HT-29 (cell line): ENCODE measurements at regions not wholly inside any gene's neighbourhood (a gene's known extent, or its start where the extent isn't known, plus 50 kb on each side); places are given as distances from the start of the nearest gene placed in this dataset.

ENCODE experiments used
- DNase-seq: peaks from one replicate; pipeline ENCODE4 v3.0.0-alpha.2; 2015; ENCODE audit warnings: low spot score

DNA sequence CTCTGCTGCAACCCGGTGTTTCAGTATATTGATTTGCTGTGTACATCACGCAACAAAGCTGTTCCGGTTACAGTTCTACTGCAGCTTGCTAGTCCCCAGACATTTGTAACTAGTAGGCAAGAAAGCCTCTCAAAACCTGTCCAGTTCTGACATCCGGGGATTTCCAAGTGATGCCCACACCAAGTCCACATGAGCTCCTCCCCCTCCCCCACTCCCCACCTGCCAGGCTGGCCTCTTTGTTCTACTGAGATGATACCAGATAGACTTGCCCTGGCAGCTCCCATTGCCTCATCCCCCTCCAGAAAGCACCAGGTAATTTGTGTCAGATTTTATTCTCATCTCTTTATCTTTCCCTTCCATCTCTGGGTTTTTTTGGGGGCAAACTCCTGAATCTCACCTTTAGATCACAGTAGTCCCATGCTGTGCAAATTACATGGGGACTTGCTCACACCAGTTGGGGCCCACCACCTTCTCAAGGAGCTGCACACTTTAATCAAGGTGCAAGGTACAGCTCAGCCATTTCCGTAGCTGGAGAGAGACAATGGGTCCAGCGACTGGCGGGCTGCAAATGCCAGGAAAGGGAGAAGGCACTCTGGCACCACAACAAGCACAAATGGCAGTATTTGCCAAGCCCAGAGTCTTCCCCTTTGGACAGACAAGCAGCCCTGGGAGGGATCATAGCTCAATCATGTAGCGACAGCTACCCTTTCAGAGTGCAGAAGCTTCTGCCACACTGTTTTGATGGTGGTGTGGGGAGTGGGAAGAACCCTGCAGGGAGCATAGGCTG, 183.1 kb downstream of the CYLD start:
- DNase-seq: no peak

DNA sequence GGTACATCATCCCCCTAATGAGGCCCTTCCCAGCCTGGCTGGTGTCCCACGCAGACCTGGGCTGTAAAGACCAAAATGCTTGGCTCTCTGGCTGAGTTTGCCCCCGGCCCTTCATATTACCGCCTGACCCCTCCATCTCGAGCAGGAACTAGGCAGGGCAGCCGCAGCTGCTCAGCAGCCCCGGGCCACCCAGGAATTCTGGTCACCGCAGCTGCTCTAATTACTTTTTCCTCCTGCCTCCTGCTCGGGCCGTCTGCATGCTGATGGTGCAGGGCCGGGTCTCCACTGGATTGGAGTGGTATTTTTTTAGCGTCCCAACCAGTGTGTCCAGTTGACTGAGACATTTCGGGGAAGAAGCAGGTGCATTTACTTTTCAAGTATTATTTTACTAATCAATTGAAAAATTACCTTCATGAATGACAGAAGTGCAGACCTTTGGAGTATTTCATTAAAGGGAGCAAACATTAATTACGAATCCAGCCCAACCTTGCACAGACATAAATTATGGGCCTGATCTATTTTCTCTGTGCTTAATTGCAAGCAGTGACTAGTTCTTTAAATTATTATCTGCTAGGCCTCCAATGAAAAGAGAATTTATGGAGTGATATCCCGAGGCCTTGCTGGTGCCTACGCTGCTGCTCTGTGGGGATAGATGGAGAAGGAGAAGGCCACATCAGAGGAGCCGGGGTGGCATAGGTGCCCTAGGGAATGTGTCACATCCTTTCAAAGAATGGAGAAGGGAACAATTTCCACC, 176.2 kb downstream of the CYLD start:
- DNase-seq: no peak

DNA sequence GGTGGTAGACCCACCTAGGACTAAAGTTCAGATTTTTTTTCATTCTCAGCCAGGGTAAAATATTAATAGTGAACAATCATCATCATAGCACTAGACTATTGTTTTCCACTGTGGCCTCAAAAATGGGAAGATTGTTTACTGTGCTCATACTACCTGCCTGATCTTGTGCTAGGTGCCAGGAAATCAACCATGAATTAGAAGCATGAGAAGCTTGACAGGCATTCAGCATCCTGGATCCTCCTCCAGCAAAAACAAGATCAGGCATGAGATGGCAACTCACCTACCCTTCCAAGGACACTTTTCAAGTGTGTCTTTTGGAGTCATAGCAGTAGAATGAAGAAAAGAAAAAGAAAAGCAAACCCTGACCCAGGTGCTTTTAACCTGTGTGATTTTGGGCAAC, 174.2 kb downstream of the CYLD start:
- DNase-seq: no peak

DNA sequence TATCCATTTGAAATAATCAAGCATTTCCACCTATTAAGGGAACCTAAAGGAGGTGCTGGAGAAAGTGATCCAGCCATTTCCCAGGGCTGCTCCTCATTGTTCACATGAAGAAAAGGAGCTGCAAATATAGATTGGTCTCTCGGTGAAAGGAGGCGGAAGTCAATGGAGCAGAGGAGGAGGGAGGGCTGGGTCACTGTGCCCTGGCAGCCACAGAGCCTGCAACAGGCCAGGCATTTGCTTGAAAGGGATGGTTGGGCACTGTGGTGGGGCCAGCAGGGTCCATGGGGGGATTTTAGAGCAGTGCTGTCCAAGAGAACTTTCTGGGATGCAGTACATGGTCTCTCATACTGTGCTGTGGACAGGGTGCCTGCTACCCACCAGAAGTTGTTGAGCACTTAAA, 173.2 kb downstream of the CYLD start:
- DNase-seq: no peak

DNA sequence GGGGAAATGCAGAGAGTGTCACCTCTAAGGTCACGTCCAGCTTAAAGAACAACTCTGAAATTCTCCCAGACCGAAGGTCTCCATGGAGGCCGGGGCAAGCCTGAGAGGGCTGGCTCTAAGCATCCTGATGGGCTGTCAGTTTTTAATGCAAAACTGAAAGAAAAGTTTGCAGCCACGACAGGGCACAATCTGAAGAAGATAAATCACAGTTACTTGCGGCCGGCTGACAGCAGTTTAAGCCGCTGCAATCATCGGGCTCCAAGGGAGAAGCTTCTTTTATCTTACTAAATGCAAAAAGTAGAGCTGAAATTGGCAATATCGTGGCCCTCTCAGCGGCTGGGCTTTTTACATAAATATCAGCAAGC, 168.8 kb downstream of the CYLD start:
- DNase-seq: no peak

DNA sequence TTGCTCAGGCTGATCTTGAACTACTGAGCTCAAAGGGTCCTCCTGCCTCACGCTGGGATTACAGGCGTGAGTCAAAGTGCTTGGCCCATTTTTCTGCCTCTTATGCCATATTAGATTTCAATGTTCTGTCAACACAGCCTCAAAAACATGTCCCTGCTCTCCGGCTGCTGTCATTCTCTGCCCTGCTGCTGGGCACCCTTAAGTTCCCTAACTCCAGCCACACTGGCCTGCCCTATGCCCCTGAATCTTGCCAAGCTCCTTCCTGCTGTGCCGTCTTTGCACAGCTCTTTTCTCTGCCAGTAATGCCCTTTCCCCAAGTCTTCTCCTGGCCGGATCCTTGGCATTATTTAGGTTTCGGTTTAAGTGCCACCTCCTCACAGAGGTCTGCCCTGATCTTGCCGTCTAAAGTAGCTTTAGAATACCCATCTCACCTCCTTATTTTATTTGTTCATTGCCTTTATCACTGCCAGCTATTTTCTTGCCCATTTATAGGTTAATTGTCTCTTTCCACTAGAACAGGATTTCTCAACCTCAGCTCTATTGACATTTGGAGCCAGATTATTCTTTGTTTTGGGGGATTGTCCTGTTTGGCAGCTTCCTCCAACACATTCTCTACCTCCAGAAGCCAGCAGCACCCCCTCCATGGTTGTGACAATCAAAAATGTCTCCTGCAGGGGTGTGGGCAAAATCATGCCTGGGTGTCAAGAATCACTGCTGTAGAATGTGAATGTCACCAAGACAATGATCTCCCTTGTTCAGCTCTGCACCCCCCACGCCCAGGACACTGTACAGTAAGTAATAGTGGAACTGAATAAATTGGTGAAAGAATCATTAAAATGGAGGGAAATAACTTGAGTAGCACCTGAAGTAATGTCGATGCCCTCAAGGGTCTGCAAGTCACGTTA, 168.2 kb downstream of the CYLD start:
- DNase-seq: no peak

DNA sequence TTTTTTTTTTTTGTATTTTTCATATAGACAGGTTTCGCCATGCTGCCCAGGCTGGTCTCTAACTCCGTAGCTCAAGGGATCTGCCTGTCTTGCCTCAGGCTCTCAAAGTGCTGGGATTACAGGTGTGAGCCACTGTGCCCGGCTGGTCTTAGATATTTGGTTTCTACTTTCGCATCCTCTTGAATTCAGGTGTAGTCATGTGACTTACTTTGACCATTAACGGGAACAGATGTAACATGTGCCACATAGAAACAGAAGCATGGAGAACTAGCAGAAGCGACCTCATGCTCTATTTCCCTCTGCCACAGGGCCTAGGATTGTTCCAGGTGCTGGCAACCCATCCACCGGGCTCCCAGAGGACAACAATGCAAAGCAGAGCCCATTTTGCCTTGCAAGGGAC, 166.6 kb downstream of the CYLD start:
- DNase-seq: no peak

DNA sequence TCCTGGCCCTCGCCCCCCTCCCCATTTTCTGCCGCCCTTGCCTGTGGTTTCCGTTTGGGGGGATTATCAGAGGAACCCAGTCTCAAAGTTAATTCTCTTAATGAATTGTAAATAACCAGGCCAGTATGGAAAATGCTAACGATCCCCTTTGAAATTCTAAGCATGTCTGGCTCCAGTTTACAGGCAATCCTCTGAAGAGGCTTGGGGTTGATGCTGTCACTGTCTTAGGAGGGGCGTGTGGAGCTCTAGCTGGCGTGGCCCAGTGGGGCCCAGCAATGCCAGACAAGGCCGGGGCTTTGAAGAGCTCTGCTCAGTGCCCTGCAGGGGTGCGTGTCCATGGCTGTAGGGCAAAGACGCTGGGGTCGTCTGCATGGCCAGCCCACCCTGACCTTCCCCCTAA, 164.6 kb downstream of the CYLD start:
- DNase-seq: no peak

DNA sequence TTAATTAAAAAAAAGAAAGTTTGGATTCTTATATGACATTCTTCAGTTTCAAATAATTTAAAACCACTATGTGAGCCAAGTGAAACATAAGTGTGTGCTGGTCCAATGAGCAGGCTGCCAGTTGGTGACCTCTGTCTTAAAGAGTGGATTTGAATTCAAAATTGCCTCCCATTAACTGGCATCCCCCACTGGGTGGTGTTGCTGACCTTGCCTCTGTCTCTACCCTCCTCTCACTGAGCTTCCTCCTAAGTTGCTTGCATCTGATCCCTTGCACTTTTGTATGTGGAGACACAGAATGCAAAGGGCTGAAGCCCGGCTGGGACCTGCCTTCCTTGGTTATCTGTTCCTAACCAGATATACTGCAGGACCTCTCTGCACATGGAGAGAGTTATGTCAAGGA, 160.6 kb downstream of the CYLD start:
- no peak for DNase-seq

DNA sequence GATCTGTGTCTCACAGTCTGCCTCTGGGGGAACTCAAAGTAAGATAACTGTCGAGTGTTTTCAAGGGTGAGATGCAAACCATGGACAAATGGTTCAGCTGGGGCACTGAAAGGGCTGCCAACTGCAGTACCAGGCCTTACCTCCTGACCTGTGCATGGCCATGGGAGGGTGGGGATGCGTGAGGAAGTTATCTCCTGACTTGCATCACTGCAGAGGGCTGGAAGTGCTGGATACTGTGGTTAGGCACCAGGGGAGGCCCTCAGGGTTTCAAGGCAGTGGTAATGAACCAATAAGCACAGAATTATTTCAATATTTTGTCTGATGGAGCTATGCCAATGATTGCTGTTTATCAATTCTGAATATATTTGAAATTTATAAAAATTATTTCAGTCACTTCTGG, 159.2 kb downstream of the CYLD start:
- no peak for DNase-seq

DNA sequence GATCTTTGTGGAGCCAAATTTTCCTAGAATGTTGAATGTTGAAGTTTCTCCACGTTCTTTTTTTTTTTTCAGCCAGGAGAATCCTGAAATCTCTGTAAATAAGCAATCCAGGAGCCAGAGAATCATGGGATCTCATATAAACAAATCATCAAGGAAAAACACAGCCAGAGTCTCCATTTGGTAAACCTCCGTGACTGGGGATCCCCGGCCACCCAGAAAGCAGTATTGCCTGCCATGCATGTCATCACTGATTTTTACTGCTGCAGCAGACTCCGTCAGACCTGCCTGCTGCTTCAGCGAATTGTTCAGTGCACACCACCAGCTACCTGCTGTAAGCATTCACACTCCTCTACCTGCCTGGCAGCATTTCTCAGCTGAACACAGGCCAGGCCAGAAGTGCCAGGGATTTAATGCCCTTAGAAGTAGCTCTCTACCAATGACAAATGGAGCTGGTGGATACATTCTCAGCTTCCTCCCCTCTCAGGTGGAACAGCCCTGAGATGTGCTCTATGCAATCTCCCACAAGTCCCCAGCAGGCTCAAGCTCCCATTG, 158.6 kb downstream of the CYLD start:
- no peak for DNase-seq

DNA sequence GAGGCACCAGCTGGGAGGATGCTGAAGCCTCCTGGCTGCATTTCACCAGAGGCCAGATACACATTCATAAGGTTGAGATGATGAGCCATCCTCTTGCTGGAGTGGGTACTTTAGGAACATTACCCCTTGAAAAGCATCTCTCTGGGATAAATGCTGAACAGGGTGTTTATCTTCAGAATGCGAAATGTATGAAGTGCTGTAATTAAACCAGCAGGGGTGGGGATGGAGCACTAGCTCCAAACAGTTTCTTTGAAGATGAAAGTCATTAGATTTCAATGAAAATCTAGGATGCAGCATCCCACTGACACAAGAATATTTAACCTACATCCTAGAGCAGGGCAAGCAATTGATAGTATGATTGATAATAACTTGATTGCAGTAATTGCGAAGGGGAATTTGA, 158.1 kb downstream of the CYLD start:
- DNase-seq: no peak

DNA sequence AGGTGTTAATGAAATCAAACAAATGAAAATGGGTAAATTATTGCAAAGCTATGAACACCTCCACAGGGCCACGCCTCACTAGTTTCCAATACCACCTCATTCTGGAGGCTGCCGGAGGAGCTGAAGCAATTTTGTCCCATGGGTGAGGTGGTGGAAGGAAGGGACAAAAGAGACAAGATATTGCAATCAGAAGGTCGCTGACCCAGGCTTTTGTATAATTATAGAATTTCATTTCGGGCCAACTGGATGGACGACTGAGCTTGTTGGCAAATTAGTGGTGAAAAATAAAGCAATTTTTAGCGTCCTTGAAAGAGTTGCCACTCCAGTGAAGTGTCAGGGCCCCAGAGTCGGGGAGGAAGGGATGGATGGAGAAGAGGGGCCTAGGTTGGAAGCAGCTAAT, 147.9 kb downstream of the CYLD start:
- no peak for DNase-seq

DNA sequence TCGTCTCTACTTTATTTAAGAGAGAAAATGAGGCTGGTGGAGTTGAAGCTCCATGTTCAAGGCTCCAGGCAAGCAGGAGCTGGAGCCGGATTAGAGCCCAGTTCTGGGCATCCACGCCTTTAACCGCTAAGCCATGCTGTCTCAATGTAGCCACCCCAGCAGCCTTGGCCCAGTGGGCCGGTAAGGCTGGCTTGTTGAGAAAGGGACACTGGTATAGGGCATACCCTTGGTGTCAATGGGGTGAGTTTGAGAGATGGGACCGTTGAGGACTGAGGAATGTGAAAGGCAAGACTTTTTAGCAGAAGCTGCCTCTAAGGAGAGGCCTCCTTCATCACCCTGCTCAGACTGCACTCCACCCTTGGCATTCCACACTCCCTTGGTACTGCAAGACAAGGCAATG, 147.4 kb downstream of the CYLD start:
- no peak for DNase-seq

DNA sequence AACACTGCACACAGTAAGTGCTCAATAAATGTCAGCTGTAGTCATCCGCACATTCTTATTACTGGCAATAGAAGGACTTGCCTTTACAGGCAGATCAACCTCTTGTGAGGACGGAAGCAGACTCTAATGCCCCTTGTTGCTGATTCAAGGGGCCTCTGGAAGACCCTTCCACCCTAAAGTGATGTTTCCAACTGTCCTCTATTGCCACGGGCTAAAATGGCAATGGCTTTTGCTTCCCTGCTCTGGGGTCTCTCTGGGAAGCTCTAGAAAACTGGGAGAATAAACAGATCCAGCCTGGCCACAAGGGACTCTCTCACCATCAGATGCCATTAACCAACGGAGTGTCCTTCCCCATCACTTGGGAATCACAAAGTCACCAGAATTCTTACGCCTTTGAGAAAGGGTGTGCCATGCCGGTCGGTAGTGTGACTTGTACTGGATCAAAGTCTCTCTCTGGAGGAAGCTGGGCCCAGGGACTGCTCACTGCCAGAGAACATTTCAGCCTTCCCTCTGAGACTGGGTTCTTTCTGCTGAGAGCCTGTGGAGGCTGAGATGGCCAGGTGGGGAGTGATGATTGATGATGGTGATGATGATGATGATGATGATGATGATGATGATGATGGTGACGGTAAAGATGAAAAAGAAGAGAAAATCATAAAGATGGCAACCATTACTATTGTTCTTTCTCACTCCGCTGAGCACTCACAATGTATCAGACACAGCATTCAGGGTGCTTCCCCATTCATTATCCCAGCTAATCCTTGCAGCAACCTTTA, 146.8 kb downstream of the CYLD start:
- DNase-seq: no peak

DNA sequence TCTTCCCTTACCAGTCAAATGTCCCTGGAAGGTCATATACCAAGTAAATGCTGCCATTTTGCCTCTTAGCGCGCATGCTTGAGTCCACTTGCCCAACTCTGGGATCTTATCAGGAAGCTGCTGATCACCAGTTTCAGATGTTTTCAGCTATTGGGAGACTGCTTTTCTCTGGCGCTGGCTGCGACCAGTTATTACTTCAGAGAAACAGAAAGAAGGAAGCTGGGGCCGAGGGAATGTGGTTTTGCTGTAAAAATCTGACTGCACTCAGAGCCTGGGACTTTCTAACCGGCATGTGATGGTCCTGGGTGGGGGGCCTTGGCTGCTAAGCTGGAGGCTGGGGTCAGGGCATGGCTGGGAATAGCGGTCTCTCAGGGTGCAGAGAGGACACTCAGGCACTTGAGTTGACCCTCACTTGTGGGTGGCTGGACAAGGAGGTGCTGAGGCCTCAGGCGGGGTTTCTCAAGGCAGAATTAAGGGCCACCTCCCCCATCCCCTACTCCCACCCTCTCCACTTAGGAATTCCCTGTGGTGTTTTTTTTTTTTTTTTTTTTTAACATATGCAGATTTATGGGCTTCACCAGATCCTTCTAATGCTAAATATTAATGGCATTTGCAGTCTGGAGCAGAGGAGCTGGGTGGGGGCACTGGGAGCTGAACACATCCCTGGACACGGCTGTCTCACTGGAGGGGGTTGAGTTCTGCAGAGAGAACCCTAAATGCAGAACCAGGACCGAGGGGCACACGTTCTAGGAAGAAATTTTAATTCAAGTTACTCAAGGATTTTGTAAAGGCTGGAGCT, 145.8 kb downstream of the CYLD start:
- no peak for DNase-seq

DNA sequence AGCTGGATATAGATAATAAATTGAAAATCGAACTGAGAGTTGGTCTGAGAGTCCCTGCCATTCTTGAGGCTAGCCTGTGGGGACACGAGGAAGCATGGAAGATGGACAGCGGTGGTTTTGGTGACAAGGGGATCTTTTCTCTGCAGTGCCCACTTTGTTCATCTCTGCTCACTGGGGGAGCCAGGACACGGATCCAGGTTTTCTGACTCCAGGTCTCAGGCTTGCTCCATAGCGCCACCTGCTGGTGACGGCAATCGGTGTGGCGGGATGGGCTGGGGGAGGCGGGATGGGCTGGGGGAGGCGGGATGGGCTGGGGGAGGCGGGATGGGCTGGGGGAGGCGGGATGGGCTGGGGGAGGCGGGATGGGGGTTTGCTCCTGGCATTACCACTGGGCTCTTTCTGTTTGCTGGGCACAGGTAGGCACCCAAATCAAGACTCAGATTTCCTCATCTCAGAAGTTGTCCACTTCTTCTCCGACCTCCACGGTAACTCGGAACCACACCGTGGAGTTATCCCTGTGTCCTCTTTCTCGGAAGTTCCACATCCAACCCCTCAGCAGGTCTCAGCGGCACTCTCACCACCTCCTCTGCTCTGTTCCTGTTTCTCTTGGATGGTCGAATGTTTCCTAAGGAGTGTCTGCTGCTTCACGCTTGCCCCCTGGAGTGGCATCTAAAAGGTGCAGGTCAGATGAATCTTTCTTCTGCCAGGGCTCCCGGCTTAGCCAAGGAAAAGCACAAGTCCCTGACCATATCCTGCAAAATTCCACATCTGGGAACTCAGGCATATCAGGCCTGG, 142.4 kb downstream of the CYLD start:
- peak; percentile 49 for DNase-seq

DNA sequence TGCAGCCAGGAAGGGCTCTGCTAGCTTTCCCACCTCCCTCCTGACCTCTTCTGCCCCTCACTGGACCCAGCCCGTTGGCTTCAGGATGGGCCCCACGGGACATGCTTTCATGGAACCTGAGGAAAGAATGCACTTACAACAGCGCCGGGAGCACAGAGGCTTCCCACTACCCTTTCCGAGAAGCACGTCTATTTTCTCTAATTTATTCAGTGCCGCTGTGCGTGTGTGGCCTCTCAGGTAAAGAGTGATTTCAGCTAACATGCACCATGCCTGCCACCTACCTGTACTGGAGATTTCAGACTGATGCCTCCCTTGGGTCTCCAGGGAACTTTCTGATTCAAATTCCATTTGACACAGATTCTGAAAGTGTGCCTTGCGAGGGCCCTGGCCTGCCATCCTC, 140.1 kb downstream of the CYLD start:
- DNase-seq: no peak

DNA sequence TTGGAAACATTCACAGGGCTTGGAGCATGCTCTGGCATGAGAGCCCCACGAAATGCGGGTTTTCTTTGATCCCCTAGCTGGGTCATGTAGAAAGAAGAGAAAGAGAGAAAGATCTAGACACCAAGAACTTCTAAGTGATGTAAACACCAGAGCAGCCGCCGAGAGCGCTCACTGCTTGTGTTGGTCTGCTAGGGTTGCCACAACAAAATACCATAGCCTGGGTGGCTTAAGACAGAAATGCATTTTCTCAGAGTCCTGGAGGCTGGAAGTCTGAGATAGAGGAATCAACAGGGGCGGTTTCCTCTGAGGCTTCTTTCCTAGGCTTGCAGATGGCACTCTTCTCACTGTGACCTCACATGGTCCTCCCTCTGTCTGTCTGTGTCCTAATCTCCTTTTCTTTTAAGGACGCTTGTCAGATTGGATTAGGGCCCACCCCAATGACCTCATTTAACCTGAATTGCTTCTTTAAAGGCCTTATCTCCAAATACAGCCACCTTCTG, 139.5 kb downstream of the CYLD start:
- no peak for DNase-seq
